HL-60 (cell line): ENCODE measurements at regions not wholly inside any gene's neighbourhood (a gene's known extent, or its start where the extent isn't known, plus 50 kb on each side); places are given as distances from the start of the nearest gene placed in this dataset.

Experiments
- DNase-seq, 2 experiments: peaks; one replicate each; pipeline ENCODE4 v3.0.0-alpha.2; 2010 to 2020; ENCODE audit warnings: low read depth in 1 of 2, low spot score in 1 of 2
- H3K27ac ChIP-seq: fragments of 250-450 bp; sonication (Bioruptor Pico); replicated peaks from 2 replicates; pipeline ENCODE4 v1.5.1; 2020; ENCODE audit warnings: mild to moderate bottlenecking, moderate library complexity
- H3K27me3 ChIP-seq: fragments of 250-450 bp; sonication (Bioruptor Pico); 2 replicates; pipeline ENCODE4 v1.5.1; 2021; ENCODE audit warnings: mild to moderate bottlenecking, moderate library complexity; ENCODE audit not compliant: insufficient read depth, poor library complexity, severe bottlenecking
- H3K4me3 ChIP-seq: replicated peaks from 2 replicates; pipeline ENCODE4 v1.5.1; 2011; ENCODE audit warnings: mild to moderate bottlenecking, control low read depth, low read length; ENCODE audit not compliant: insufficient read depth
- GABPA ChIP-seq: IDR thresholded peaks from 2 replicates; pipeline ENCODE4 v1.6.1; 2012; ENCODE audit warnings: low read depth
- POLR2AphosphoS5 ChIP-seq: IDR thresholded peaks from 2 replicates; pipeline ENCODE4 v1.6.1; 2012; ENCODE audit warnings: low read depth
- SPI1 ChIP-seq: IDR thresholded peaks from 2 replicates; pipeline ENCODE4 v1.6.1; 2012; ENCODE audit warnings: low read depth, mild to moderate bottlenecking, borderline replicate concordance
- TF ChIP-seq, protein P1 (sequence below): IDR thresholded peaks from one replicate; pipeline ENCODE4 v1.5.1; 2011; ENCODE audit warnings: low read length, control low read depth, inconsistent platforms; ENCODE audit not compliant: insufficient read depth
- TF ChIP-seq, protein P2 (sequence below): IDR thresholded peaks from 2 replicates; pipeline ENCODE4 v1.6.1; 2012; ENCODE audit warnings: low read depth; ENCODE audit not compliant: insufficient replicate concordance

DNA sequence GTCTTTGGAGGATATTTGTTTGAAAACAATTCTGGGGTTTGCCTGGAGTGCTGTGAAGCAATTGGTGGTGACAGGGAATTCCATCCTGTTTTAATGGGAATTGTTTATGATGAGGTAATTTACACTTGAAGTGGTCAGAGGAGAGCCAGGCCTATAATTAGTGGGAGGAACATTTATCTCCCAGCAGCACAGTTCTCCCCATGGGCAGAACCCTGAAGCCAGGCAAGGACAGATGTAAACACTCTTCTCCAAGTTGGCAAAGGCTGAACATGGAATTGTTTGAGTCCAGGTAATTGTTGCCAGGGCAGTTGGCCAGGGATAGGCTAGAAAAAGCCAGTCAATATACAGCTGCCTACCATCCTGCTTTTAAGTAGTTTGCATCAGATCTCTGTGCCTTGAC, 789.7 kb downstream of the FRK start:
- no peak for TF ChIP-seq POLR2AphosphoS5
- TF ChIP-seq, protein P1, sequence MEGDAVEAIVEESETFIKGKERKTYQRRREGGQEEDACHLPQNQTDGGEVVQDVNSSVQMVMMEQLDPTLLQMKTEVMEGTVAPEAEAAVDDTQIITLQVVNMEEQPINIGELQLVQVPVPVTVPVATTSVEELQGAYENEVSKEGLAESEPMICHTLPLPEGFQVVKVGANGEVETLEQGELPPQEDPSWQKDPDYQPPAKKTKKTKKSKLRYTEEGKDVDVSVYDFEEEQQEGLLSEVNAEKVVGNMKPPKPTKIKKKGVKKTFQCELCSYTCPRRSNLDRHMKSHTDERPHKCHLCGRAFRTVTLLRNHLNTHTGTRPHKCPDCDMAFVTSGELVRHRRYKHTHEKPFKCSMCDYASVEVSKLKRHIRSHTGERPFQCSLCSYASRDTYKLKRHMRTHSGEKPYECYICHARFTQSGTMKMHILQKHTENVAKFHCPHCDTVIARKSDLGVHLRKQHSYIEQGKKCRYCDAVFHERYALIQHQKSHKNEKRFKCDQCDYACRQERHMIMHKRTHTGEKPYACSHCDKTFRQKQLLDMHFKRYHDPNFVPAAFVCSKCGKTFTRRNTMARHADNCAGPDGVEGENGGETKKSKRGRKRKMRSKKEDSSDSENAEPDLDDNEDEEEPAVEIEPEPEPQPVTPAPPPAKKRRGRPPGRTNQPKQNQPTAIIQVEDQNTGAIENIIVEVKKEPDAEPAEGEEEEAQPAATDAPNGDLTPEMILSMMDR: no peak
- TF ChIP-seq GABPA: no peak
- TF ChIP-seq SPI1: no peak
- TF ChIP-seq, protein P2, sequence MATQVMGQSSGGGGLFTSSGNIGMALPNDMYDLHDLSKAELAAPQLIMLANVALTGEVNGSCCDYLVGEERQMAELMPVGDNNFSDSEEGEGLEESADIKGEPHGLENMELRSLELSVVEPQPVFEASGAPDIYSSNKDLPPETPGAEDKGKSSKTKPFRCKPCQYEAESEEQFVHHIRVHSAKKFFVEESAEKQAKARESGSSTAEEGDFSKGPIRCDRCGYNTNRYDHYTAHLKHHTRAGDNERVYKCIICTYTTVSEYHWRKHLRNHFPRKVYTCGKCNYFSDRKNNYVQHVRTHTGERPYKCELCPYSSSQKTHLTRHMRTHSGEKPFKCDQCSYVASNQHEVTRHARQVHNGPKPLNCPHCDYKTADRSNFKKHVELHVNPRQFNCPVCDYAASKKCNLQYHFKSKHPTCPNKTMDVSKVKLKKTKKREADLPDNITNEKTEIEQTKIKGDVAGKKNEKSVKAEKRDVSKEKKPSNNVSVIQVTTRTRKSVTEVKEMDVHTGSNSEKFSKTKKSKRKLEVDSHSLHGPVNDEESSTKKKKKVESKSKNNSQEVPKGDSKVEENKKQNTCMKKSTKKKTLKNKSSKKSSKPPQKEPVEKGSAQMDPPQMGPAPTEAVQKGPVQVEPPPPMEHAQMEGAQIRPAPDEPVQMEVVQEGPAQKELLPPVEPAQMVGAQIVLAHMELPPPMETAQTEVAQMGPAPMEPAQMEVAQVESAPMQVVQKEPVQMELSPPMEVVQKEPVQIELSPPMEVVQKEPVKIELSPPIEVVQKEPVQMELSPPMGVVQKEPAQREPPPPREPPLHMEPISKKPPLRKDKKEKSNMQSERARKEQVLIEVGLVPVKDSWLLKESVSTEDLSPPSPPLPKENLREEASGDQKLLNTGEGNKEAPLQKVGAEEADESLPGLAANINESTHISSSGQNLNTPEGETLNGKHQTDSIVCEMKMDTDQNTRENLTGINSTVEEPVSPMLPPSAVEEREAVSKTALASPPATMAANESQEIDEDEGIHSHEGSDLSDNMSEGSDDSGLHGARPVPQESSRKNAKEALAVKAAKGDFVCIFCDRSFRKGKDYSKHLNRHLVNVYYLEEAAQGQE: no peak
- Histone ChIP-seq H3K4me3 (no peak overlapping the region), H3K27me3 (no peaks in the 10 kb centered on the region), H3K27ac (no peak overlapping the region)
- no peak for DNase-seq

DNA sequence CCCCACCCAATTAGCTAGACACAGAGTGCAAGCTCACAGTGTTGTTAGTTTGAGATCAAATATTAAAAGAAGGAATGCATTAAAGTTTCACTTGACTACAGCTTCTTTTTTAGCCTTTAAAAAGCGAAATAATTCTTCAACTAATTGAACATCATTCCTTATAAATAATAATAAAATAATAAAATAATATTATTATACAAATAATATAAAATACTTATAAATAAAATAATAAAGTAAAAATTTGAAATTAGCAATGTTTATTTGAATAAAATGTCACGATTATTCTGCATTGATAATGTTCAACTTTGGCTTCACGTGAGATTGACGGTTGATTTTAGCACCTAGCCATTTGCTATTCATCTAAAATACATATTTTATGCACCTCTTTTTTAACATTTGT, 819.3 kb downstream of the FRK start:
- TF ChIP-seq GABPA (no peak), SPI1 (no peak)
- Histone ChIP-seq H3K27me3 (no peaks in the 10 kb centered on the region), H3K27ac (no peak overlapping the region), H3K4me3 (no peak overlapping the region)
- no peak for DNase-seq

DNA sequence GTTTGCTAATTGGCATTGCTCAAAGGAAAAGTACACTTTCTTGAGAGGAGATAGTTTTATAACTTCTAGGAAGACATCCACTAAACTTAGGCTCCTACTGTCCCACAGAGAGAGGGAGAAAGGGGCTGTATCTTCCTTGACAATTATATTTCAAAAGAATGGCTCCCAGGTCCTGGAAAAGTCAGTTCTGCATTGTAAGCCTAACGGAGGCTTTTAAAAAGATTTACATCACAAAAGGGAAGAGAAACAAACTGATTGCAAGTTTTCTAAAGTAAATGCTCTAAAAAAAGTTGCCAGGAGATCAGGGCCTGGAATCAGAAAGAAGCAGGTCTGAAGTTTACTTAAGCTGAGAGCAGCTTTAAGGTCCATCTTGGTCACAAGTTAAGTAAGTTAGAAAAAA, 839.5 kb downstream of the FRK start:
- H3K27ac ChIP-seq: no peak overlapping the region
- no peak overlapping the region for H3K4me3 ChIP-seq
- H3K27me3 ChIP-seq: no peaks in the 10 kb centered on the region
- DNase-seq: no peak
- no peak for TF ChIP-seq SPI1

DNA sequence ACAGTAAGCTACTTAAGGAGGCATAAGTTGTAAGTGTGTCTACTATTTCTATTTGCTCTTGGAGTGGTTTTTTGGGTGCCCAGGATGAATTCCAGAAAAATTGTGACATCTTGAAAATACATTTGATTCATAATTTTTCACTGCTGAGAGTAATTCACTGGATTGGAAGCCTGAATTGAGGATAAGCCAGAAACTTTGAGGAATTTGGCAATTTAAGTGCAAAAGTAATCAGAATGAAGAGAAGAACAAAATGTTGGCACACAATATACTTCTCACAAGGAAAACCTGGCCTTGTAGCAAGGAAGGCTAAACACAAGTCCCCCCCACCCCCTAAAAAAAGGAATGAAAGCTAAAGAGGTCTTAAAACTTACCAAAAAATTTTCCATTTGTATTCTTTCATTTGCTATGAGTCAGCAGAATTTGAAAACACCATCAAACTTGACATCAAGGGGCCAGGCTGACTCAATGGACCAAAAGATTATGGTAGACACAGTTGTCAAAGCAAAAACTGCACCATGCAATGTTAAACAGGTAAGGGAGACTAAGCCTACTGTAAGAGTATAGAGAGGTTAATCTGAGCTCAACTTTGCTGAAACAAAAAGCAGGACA, 840.0 kb downstream of the FRK start:
- DNase-seq: no peak
- H3K27ac ChIP-seq: no peak overlapping the region
- TF ChIP-seq POLR2AphosphoS5: no peak
- TF ChIP-seq, protein P2: no peak
- TF ChIP-seq GABPA: no peak
- no peak for TF ChIP-seq SPI1
- TF ChIP-seq, protein P1: no peak
- H3K4me3 ChIP-seq: no peak overlapping the region
- no peaks in the 10 kb centered on the region for H3K27me3 ChIP-seq

DNA sequence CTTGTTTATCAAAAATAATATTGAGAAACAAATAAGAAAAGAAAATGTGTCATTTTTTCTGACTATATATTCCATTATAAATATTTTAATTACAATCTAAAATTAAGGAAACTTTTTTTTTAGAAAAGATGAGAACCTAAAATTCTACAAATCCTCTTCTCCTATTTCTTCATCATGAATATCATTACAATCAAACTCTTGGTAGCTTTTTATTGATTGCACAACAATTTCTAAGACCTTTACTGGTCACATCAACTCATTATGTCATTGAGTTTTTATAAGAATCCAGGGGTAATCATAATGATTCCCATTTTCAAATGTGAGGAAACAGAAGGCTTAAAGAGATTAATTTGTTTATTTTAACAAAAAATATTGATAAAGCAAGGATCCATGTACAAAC, 841.0 kb downstream of the FRK start:
- Histone ChIP-seq H3K4me3 (no peak overlapping the region), H3K27ac (no peak overlapping the region), H3K27me3 (no peaks in the 10 kb centered on the region)
- no peak for DNase-seq
- TF ChIP-seq GABPA (no peak), SPI1 (no peak), POLR2AphosphoS5 (no peak)
- TF ChIP-seq, protein P1: no peak
- TF ChIP-seq, protein P2: no peak
